ENCODE measurements at regions not wholly inside any gene's neighbourhood (a gene's known extent, or its start where the extent isn't known, plus 50 kb on each side); places are given as distances from the start of the nearest gene placed in this dataset.
"Not testable (repeated sequence)": the region's sequence is repeated elsewhere in the genome, so short reads cannot be mapped to it uniquely, and the experiment has no call there.

- peak; percentile 29 for DNase-seq
Measured at GRCh38 chr15:38002883-38003477, 68.5 kb downstream of the TMCO5A start.

DNA sequence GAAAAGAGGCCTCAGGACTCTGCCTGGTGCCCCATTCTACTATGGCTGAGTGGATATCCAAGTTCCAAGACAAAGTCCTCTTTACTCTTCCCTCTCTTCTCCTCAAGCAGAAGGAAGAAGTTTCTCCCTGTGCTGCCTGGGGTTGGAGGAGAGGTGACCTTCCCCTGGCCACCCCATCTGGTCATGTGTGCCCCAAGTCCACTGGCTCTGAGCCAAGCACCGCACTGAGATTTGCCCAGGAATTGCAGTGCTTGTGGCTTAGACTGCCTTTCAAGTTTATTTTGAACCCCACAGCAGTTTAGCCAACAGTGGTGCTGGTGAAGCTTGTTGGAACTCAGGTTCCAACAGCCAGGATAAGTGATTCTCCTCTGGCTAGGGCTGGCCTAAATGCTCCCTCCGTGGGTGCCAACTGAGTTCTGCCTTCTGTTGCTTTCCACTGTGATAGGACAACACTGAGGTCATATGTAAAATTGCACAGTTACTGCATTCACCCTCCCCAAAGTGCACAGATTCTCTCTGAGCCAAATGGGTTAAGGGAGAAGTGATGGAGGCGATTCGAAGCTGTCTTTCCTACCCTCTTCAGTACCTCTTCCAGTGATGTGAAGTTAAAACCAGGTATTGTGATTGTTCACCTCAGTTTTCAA, 69.9 kb downstream of the TMCO5A start:
- DNase-seq: no peak

DNA sequence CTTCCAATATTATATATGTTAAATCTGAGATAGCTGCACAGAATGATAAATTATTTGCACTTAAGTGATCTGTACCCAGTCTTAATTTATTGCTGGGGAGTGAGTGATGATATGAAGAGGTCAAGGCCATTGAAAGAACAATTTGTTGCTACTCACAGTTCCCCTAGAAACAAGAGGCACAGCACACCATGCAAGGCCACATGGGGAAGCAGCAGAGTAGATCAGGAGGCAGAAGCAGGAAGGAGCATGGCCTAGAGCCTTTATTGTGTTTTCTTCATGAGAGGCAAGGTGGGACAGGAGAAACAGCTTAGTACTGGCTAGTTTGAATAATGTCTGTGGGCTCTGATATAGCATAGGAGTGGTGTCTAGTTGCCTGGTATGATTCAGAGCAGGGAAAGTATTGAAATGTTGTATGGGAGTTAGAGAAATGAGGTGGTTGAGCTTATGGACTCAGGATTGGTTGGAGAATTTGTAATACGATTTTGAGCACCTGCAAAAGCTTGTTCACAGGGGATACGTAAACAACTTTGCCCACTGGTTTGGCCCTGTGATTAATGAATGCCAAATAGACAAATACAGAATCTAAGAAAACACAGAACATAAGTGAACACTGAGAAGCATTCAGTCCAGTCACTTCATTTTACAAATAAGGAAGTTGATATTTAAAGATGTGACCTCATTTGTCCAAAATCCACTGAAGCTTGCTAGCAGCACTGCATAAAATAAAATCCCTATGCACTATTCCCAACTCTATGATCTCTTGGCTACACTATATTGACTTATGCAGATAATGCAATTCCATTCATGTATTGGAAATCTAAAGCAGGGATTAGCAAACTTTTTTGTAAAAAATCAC, 71.7 kb downstream of the TMCO5A start:
- no peak for DNase-seq

- DNase-seq: no peak
Measured at GRCh38 chr15:38010395-38010794, 76.0 kb downstream of the TMCO5A start.

DNA sequence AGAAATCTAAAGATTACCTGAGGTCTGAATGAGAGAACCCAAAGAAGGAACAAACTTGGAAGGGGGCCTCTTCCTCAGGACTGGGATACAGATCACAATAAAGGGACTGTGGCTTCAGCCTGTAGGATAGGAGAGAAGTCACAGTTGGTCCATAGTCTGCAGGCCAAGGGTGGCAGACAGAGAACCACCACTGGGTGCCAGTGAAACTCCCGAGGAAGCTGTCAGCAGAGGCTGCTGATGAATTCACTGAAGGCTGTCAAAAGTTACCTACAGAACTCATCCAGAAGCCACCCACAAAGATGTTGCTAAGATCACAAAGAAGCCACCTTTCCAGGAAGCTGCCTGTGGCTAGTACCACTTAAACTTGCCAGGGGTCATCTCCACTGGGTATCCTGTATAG, 78.5 kb downstream of the TMCO5A start:
- no peak for DNase-seq

- DNase-seq: no peak
Measured at GRCh38 chr15:38017721-38018120, 83.3 kb downstream of the TMCO5A start.

GRCh38 chr15:38019066-38019465, 84.6 kb downstream of the TMCO5A start:
- no peak for DNase-seq

GRCh38 chr15:38021259-38021658, 86.8 kb downstream of the TMCO5A start:
- DNase-seq: no peak

- DNase-seq: no peak
Measured at GRCh38 chr15:38024293-38025091, 90.1 kb downstream of the TMCO5A start.

GRCh38 chr15:38025656-38026055, 91.2 kb downstream of the TMCO5A start:
- DNase-seq: not testable (repeated sequence)

- no peak for DNase-seq
Measured at GRCh38 chr15:38028869-38029268, 94.4 kb downstream of the TMCO5A start.

DNA sequence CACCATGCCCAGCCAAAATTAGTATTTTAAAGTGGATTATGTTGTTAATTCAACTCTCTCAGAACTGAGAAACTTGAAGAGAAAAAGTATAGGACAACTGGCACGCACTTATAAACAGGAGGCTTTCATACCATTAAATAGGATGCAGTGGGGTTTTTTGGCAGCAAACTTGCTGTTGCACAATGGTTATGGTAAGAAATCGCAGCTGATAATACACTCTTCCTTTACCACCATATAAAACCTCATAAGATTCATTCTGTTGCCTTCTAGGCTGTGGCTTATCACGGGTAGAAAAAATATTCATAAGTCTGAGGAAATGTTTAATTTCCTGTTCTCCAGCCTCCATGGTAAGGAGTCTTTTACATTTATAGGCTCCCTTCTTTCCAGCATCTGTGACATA, 95.3 kb downstream of the TMCO5A start:
- no peak for DNase-seq

DNA sequence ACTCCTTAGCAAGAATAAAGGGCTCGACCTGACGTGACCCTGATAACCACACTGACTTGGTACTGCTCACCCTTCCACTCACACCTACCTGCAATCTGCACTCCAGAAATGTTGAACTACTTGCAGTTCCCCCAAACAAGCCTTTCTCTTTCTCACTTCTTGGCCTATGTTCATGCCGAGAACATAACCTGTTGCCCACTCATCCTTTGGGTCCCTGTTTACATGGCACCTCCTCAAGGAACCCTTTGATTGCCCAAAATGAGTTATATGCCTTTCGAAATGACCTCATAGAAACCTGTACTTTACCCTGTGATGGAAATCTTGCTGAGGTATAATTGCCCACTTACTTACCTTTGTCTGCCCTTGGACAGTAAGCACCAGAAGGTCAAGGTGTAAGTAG, 96.2 kb downstream of the TMCO5A start:
- no peak for DNase-seq

DNA sequence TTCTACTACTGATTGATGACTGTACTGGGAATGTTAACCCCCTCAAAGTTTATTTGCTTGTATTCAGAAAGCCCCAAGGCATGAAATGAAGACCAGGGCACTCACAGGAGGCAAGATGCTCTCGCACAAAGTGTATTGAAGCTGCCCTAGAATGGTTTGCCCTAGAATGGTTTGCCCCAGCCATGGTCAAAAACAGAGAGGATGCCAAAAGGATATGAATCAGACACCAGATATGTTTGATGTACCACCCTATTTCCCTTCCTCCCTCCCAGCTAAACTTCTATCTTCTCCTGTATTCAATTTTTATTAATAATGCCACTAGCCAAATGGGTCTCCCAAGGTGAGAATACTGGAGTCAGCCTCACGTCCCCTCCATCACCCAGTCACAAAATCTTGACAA, 101.3 kb downstream of the TMCO5A start:
- DNase-seq: no peak

- DNase-seq: no peak
Measured at GRCh38 chr15:38036790-38037338, 102.4 kb downstream of the TMCO5A start.

- no peak for DNase-seq
Measured at GRCh38 chr15:38038659-38039442, 104.4 kb downstream of the TMCO5A start.

DNA sequence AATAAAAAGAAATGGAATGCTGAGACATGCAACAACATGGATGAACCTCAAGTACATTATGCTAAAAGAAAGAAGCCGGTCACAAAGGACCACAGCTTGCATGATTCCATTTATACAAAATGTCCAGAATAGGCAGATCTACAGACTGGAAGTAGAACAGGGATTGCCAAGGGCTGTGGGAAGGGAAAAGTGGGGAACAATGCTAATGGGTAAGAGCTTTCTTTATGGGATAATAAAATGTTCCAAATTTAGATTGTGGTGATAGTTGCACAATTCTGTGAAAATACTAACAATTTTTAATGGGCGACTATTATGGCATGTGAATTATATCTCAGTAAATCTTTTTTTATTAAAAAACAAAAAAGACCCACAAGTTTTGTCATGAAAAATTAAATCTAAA, 106.2 kb downstream of the TMCO5A start:
- no peak for DNase-seq

GRCh38 chr15:38041576-38041975, 107.1 kb downstream of the TMCO5A start:
- no peak for DNase-seq

GRCh38 chr15:38042211-38042610, 107.8 kb downstream of the TMCO5A start:
- no peak for DNase-seq

GRCh38 chr15:38042707-38043445, 108.4 kb downstream of the TMCO5A start:
- DNase-seq: peak; percentile 1
